Lower leg skin (tissue), 4 donors: ENCODE measurements at regions not wholly inside any gene's neighbourhood (a gene's known extent, or its start where the extent isn't known, plus 50 kb on each side); places are given as distances from the start of the nearest gene placed in this dataset.

Experiments used
- DNase-seq, 2 donors: peaks; one replicate each; pipeline ENCODE4 v3.0.0-alpha.2; 2019; ENCODE audit warnings: low spot score in 2 of 2
- H3K4me3 ChIP-seq: fragments of 200-600 bp; sonication (generic); 2 replicates; pipeline ENCODE4 v1.5.1; 2017; ENCODE audit warnings: mild to moderate bottlenecking, low read depth; ENCODE audit not compliant: poor library complexity, severe bottlenecking
- CTCF ChIP-seq, 3 donors: fragments of 450-650 bp; IDR thresholded peaks; one replicate each; pipeline ENCODE4 v1.5.1; 2016; ENCODE audit warnings: antibody characterized with exemption in 3 of 3, mild to moderate bottlenecking in 3 of 3, moderate library complexity in 2 of 3
- POLR2A ChIP-seq, 2 donors: fragments of 450-650 bp; IDR thresholded peaks; one replicate each; pipeline ENCODE4 v1.6.1; 2016 to 2017; ENCODE audit warnings: antibody characterized with exemption in 2 of 2, mild to moderate bottlenecking in 1 of 2, moderate library complexity in 1 of 2
- WGBS, 2 donors: methylation state at CpG; one replicate each; pipeline ENCODE4 v1.1.5; 2018; 5-methylcytosine and 5-hydroxymethylcytosine counted together
- intact Hi-C: fragments of 100-400 bp; cut with DNase I; formaldehyde crosslinking; loops from one replicate; pipeline ENCODE4 v1.15.0; 2023; ENCODE audit warnings: low total_unique reads

DNA sequence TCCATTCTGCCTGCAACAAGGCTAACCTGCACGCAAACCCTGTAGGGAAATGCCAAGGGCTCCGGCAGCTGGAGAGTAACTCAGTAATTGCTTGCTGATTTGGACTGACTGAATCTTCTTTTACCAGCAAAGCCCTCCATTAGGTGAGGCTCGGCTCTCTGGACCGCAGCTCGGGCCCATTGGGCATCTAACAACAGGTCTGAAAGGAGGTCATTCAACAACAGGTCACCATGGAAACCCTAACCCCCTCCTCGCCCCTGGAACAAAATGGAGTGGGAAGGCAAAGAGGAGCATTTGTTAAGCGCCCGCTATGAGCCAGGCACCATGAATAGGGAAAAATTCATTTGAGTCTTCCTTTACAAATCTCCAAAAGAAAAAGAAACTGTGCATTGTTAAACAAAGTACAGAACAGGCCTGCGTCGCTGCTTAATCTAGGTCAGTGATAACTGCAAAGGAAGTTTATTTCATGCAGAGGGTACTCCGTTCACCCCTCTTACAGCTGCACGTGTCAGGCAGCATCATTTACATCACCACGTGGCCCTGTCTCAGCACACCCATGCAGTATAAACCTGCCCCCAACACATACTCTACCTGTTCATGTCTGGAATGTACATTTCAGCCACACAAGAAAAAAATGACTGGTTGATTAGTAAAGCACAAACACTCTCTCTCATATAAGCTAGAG lies 248.8 kb upstream of the NEBL start:
- 79 to 84% methylated on average over 13 of the region's 13 CpGs for WGBS, 2 donors
- TF ChIP-seq POLR2A (IDR thresholded peaks at IDR 0.05) = no peak
- TF ChIP-seq CTCF (IDR thresholded peaks at IDR 0.05) = no peak
- H3K4me3 ChIP-seq = no peak overlapping the region
- no peak for DNase-seq
- intact Hi-C loops = no loop called here

- no peak for DNase-seq
- TF ChIP-seq CTCF (IDR thresholded peaks at IDR 0.05) (no peak), POLR2A (IDR thresholded peaks at IDR 0.05) (no peak)
- intact Hi-C loops = no loop called here
- no peak overlapping the region for H3K4me3 ChIP-seq
- whole genome bisulfite sequencing, 2 donors = 56 to 58% methylated on average over 3 of the region's 3 CpGs
Measured at GRCh38 chr10:21144047-21144446, 246.9 kb upstream of the NEBL start.

GRCh38 chr10:21141946-21142492 lies 244.9 kb upstream of the NEBL start:
- no peak for DNase-seq
- H3K4me3 ChIP-seq = no peak overlapping the region
- intact Hi-C loops = no loop called here
- TF ChIP-seq CTCF (IDR thresholded peaks at IDR 0.05) = no peak
- no peak for TF ChIP-seq POLR2A (IDR thresholded peaks at IDR 0.05)
- WGBS, 2 donors = 86 to 89% methylated on average over 2 of the region's 2 CpGs

DNA sequence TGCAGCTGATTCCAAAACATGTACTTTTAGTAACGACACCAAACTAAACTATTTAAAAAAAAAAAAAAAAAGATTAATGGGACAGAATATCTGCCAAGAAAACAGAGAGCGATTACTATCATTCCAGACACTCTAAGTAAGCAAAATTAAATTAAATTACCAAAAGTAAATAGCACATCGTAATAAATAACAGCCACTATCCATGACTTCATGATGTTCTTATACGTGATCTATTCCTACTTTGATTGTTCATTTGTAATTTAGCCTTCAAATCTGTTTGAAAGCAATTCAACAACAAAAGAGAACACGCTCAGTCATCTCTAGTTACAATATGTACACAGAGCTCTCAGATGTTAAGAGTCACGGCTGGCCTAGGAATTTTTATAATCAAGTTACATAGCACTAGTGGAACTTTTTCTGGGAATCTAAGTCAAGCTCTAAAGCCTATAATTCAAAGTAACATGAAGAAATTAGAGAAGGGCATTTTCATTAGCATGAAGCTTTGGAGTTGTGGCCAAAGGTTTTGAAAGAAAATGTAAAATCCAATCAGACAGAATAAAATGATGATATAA lies 241.7 kb upstream of the NEBL start:
- WGBS, 2 donors = 60 to 67% methylated on average over 6 of the region's 6 CpGs
- intact Hi-C loops = no loop called here
- TF ChIP-seq CTCF (IDR thresholded peaks at IDR 0.05) (no peak), POLR2A (IDR thresholded peaks at IDR 0.05) (no peak)
- H3K4me3 ChIP-seq = no peak overlapping the region
- no peak for DNase-seq

DNA sequence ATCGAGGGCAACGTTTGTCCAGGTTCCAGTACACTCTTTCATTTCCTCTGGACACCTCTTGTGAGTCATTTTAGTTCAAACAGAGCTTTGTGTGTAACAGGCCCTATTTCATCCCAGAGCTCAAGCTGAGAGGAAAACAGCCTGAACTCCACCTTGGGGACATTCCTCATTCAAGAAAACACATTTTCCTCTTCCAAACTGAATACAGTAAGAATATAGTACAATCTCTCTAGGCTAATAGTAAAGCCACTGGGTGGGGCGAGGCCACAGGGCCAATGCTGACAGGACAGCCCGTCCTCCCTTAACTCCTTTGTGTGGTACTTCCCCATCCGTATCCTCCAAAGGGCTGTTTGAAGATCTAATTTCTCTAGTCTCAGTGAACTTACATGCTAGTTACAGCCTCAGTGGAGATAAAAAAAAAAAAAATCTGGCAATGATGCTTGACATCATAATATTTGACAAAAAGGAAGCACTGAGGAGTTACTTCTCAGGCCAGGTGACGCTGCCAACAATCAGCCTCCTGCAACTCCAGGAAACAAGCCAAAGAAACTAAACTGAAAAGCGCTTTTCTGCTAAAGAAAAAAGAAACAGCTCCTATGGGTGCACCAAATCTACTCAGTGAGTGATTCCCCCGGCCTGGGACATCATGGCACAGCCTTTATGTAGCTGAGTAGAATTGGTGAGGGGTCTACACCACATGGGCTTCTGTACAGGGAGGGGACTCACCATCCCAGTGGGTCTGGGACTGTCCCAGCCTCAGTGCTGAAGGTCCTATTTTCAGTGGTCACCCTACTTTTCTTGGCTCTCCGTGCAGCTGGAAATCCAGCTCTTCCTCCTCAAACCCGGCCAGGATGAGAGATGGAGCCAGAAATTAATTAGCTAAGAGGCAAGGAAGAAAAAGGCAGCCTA lies 238.2 kb upstream of the NEBL start:
- H3K4me3 ChIP-seq = no peak overlapping the region
- 38 to 39% methylated on average over 10 of the region's 10 CpGs for WGBS, 2 donors
- DNase-seq = no peak
- intact Hi-C loops = no loop called here
- TF ChIP-seq CTCF (IDR thresholded peaks at IDR 0.05) = no peak
- no peak for TF ChIP-seq POLR2A (IDR thresholded peaks at IDR 0.05)
